Adrenal gland (tissue), 9 donors: ENCODE measurements at regions not wholly inside any gene's neighbourhood (a gene's known extent, or its start where the extent isn't known, plus 50 kb on each side); places are given as distances from the start of the nearest gene placed in this dataset.
A peak's percentile ranks its signal among the peaks of the same experiment; 100 is the strongest.

Experiments
- DNase-seq, 7 donors: peaks; one replicate each; pipeline ENCODE4 v3.0.0-alpha.2; 2019 to 2020
- H3K27ac ChIP-seq, 5 donors: fragments of 200-600 bp; sonication (generic) in 4 of 5; 1 replicate in 3 of 5; 2 replicates in 2 of 5; pipeline versions ENCODE4 v1.5.1 to v1.8.0; 2016 to 2020; ENCODE audit warnings: mild to moderate bottlenecking in 1 of 5
- H3K27me3 ChIP-seq: fragments of 200-600 bp; 2 replicates; pipeline ENCODE4 v1.8.0; 2021
- H3K36me3 ChIP-seq, 2 donors: fragments of 200-600 bp; replicated peaks in 1 of 2; 1 replicate in 1 of 2; 2 replicates in 1 of 2; pipeline versions ENCODE4 v1.5.1 to v1.8.0; 2018 to 2022
- H3K4me1 ChIP-seq, 2 donors: fragments of 200-600 bp; replicated peaks in 1 of 2; 1 replicate in 1 of 2; 2 replicates in 1 of 2; pipeline versions ENCODE4 v1.5.1 to v1.8.0; 2018 to 2021
- H3K4me3 ChIP-seq, 4 donors: fragments of 200-600 bp; sonication (generic) in 3 of 4; one replicate each; pipeline ENCODE4 v1.5.1; 2016 to 2018
- H3K9me3 ChIP-seq, 3 donors: fragments of 200-600 bp; sonication (generic) in 1 of 3; replicated peaks in 1 of 3; 1 replicate in 2 of 3; 2 replicates in 1 of 3; pipeline versions ENCODE4 v1.5.1 to v1.8.0; 2016 to 2021
- POLR2A ChIP-seq, 2 donors: fragments of 450-650 bp; IDR thresholded peaks; one replicate each; pipeline ENCODE4 v1.6.1; 2017; ENCODE audit warnings: antibody characterized with exemption in 2 of 2, mild to moderate bottlenecking in 2 of 2, moderate library complexity in 1 of 2
- WGBS, 4 donors: extraction: QIAGEN DNeasy Blood & Tissue Kit in 2 of 4; methylation state at CpG; one replicate each; pipeline versions ENCODE4 v1.1.5 to v1.1.7; 2013 to 2017; 5-methylcytosine and 5-hydroxymethylcytosine counted together
- intact Hi-C, 2 donors: fragments of 100-400 bp; cut with DNase I; formaldehyde crosslinking; loops; one replicate each; pipeline versions ENCODE4 v1.14.1 to v1.15.0; 2022 to 2023
- TF ChIP-seq, protein P1 (sequence below), 6 experiments: fragments of 450-650 bp in 4 of 6; fragments of 200-600 bp in 2 of 6; sonication (generic) in 1 of 6; IDR thresholded peaks; 1 replicate in 5 of 6; 2 replicates in 1 of 6; pipeline versions ENCODE4 v1.5.1 to v1.8.0; 2016 to 2021; ENCODE audit warnings: antibody characterized with exemption in 6 of 6, mild to moderate bottlenecking in 2 of 6, moderate library complexity in 1 of 6
- donor health status: healthy with polysubstance abuse.
- donor health status: Bipolar disorder and iron deficiency.
- donor health status: DM: yes; HTN: yes; CAD: no.
- donor health status: DM: no; HTN: no; CAD: no.
- donor health status: DM: no; HTN: no; CAD: no.

- Histone ChIP-seq H3K4me1 (no peaks in the 10 kb centered on the region), H3K27ac (no peak overlapping the region), H3K4me3 (no peak overlapping the region), H3K36me3 (no peaks in the 10 kb centered on the region), H3K27me3 (no peaks in the 10 kb centered on the region), H3K9me3 (no peaks in the 10 kb centered on the region)
- TF ChIP-seq, protein P1, sequence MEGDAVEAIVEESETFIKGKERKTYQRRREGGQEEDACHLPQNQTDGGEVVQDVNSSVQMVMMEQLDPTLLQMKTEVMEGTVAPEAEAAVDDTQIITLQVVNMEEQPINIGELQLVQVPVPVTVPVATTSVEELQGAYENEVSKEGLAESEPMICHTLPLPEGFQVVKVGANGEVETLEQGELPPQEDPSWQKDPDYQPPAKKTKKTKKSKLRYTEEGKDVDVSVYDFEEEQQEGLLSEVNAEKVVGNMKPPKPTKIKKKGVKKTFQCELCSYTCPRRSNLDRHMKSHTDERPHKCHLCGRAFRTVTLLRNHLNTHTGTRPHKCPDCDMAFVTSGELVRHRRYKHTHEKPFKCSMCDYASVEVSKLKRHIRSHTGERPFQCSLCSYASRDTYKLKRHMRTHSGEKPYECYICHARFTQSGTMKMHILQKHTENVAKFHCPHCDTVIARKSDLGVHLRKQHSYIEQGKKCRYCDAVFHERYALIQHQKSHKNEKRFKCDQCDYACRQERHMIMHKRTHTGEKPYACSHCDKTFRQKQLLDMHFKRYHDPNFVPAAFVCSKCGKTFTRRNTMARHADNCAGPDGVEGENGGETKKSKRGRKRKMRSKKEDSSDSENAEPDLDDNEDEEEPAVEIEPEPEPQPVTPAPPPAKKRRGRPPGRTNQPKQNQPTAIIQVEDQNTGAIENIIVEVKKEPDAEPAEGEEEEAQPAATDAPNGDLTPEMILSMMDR (IDR thresholded peaks at IDR 0.05): no peak
- TF ChIP-seq POLR2A (IDR thresholded peaks at IDR 0.05): no peak
- intact Hi-C loops: no loop called here
- no peak for DNase-seq
These were observed 948.6 kb upstream of the CHAC2 start for GRCh38 chr2:52818958-52819357.

GRCh38 chr2:52810460-52810859 is 957.1 kb upstream of the CHAC2 start:
- Histone ChIP-seq H3K27me3 (no peaks in the 10 kb centered on the region), H3K27ac (no peak overlapping the region), H3K4me3 (no peak overlapping the region), H3K4me1 (no peaks in the 10 kb centered on the region), H3K36me3 (no peaks in the 10 kb centered on the region), H3K9me3 (peaks cover 0 to 11% (median 0%) of the 10 kb centered on the region in 3 donors)
- no peak for DNase-seq
- intact Hi-C loops: no loop called here
- WGBS, 4 donors: 27 to 33% (median 31%) methylated on average over 4 of the region's 4 CpGs
- no peak for TF ChIP-seq POLR2A (IDR thresholded peaks at IDR 0.05)
- TF ChIP-seq, protein P1 (IDR thresholded peaks at IDR 0.05): peak in 5 of 6 experiments; percentile 6 to 28 (median 18)

- Histone ChIP-seq H3K27me3 (no peaks in the 10 kb centered on the region), H3K9me3 (peaks cover 0 to 4% (median 0%) of the 10 kb centered on the region in 3 donors), H3K4me3 (no peak overlapping the region), H3K36me3 (no peaks in the 10 kb centered on the region), H3K27ac (no peak overlapping the region), H3K4me1 (no peaks in the 10 kb centered on the region)
- intact Hi-C loops: no loop called here
- no peak for DNase-seq
- TF ChIP-seq, protein P1 (IDR thresholded peaks at IDR 0.05): no peak
- no peak for TF ChIP-seq POLR2A (IDR thresholded peaks at IDR 0.05)
These were observed 961.6 kb upstream of the CHAC2 start for GRCh38 chr2:52805901-52806410.

- no peak overlapping the region for H3K4me3 ChIP-seq
- no peaks in the 10 kb centered on the region for H3K9me3 ChIP-seq
- H3K36me3 ChIP-seq: no peaks in the 10 kb centered on the region
- DNase-seq: peak in 1 of 7 donors; percentile 12
- TF ChIP-seq, protein P1 (IDR thresholded peaks at IDR 0.05): no peak
- TF ChIP-seq POLR2A (IDR thresholded peaks at IDR 0.05): no peak
- no peaks in the 10 kb centered on the region for H3K4me1 ChIP-seq
- no peak overlapping the region for H3K27ac ChIP-seq
- 24 to 38% (median 33%) methylated on average over 2 of the region's 2 CpGs for WGBS, 4 donors
- intact Hi-C loops: no loop called here
- no peaks in the 10 kb centered on the region for H3K27me3 ChIP-seq
These were observed 973.0 kb upstream of the CHAC2 start for GRCh38 chr2:52794581-52794980.
